K562 (cell line): ENCODE measurements at regions not wholly inside any gene's neighbourhood (a gene's known extent, or its start where the extent isn't known, plus 50 kb on each side); places are given as distances from the start of the nearest gene placed in this dataset.

ENCODE experiments used
- ATAC-seq: fragments of 200-7000 bp; cut with Tn5 transposase; 3 replicates; pipeline ENCODE4 v1.9.1; 2020; ENCODE audit warnings: moderate library complexity
- BruUV-seq: library from RNA; stranded (reverse); fragments of 400-500 nt; replicated peaks from 2 replicates; lab custom pipeline; 2021; lab: Mats Ljungman, UMichigan
- CTCF ChIA-PET: fragments of 300-600 bp; formaldehyde crosslinking; extraction: SDS; loops from one replicate; lab custom pipeline; 2021; ENCODE audit warnings: low intra/inter-chr PET ratio; lab: Yijun Ruan, JAX
- POLR2A ChIA-PET: fragments of 300-600, 350-650 bp; sonication (Branson Sonifier 250); formaldehyde crosslinking; extraction: SDS; loops from one replicate; lab custom pipeline; 2021; ENCODE audit warnings: antibody characterized with exemption, inconsistent platforms; lab: Yijun Ruan, JAX
- DNase-seq, 4 experiments: peaks; one replicate each; pipeline versions ENCODE4 v3.0.0 to v3.0.0-alpha.2; 2011 to 2018; ENCODE audit warnings: low spot score in 3 of 4, mixed read lengths in 3 of 4; ENCODE audit errors: extremely low read depth in 1 of 4
- FAIRE-seq: peaks from 2 replicates; lab custom pipeline; 2011; peaks lifted over from hg19 to GRCh38; lab: Jason Lieb, UNC
- H2AFZ ChIP-seq: 2 replicates; pipeline ENCODE4 v1.6.0; 2011; ENCODE audit warnings: low read depth, low read length, control low read depth, inconsistent platforms
- H3K27ac ChIP-seq: fragments of 200-600 bp; 3 replicates; pipeline ENCODE4 v1.8.0; 2011; ENCODE audit warnings: low read depth, mild to moderate bottlenecking, control low read depth, inconsistent platforms, low read length, moderate library complexity, mixed read lengths; ENCODE audit errors: extremely low read depth
- H3K27me3 ChIP-seq, 2 experiments: fragments of 300-600 bp in 1 of 2; 2 replicates in 1 of 2; 3 replicates in 1 of 2; pipeline versions ENCODE4 v1.6.0 to v1.8.0; 2011; ENCODE audit warnings: inconsistent platforms in 2 of 2, low read length in 2 of 2, mild to moderate bottlenecking in 1 of 2, mixed read lengths in 1 of 2, moderate library complexity in 1 of 2; ENCODE audit not compliant: control insufficient read depth in 2 of 2, insufficient read depth in 2 of 2
- H3K36me3 ChIP-seq: fragments of 300-600 bp; 3 replicates; pipeline ENCODE4 v1.8.0; 2011; ENCODE audit warnings: mild to moderate bottlenecking, low read length, inconsistent platforms; ENCODE audit not compliant: control insufficient read depth, insufficient read depth
- H3K4me1 ChIP-seq, 2 experiments: fragments of 200-600 bp in 1 of 2; replicated peaks in 1 of 2; 2 replicates in 1 of 2; 3 replicates in 1 of 2; pipeline versions ENCODE4 v1.5.1 to v1.8.0; 2011; ENCODE audit warnings: inconsistent platforms in 2 of 2, low read length in 2 of 2, mild to moderate bottlenecking in 1 of 2, mixed read lengths in 1 of 2, moderate library complexity in 1 of 2; ENCODE audit not compliant: control insufficient read depth in 2 of 2, insufficient read depth in 2 of 2
- H3K4me2 ChIP-seq: 2 replicates; pipeline ENCODE4 v1.6.1; 2011; ENCODE audit warnings: low read length, control low read depth, inconsistent platforms, mixed read lengths; ENCODE audit not compliant: insufficient read depth
- H3K4me3 ChIP-seq: fragments of 200-600 bp; sonication (generic), shearing (Covaris generic); 2 replicates; pipeline ENCODE4 v1.5.1; 2016; ENCODE audit warnings: control low read depth, inconsistent platforms
- H3K79me2 ChIP-seq: fragments of 200-600 bp; 3 replicates; pipeline ENCODE4 v1.8.0; 2011; ENCODE audit warnings: low read length, inconsistent platforms; ENCODE audit not compliant: control insufficient read depth, insufficient read depth
- H3K9ac ChIP-seq, 2 experiments: 2 replicates each; pipeline versions ENCODE4 v1.6.0 to v1.6.1; 2011; ENCODE audit warnings: low read depth in 2 of 2, low read length in 2 of 2, control low read depth in 1 of 2, inconsistent platforms in 1 of 2, mild to moderate bottlenecking in 1 of 2, mixed read lengths in 1 of 2; ENCODE audit not compliant: insufficient read depth in 1 of 2
- H3K9me1 ChIP-seq: one replicate; pipeline ENCODE4 v1.6.0; 2011; ENCODE audit warnings: inconsistent platforms, mild to moderate bottlenecking, low read length, moderate library complexity; ENCODE audit not compliant: control insufficient read depth, insufficient read depth
- H3K9me3 ChIP-seq: replicated peaks from 2 replicates; pipeline ENCODE4 v1.5.1; 2011; ENCODE audit warnings: low read depth, low read length, inconsistent platforms; ENCODE audit not compliant: control insufficient read depth, insufficient read depth
- H4K20me1 ChIP-seq: replicated peaks from 2 replicates; pipeline ENCODE4 v1.6.1; 2011; ENCODE audit warnings: low read length, inconsistent platforms, mixed read lengths; ENCODE audit not compliant: control insufficient read depth, insufficient read depth
- CTCF ChIP-seq, 3 experiments: IDR thresholded peaks in 2 of 3; conservative IDR thresholded peaks in 1 of 3; 2 replicates each; pipeline ENCODE4 v1.5.1; 2011 to 2012; ENCODE audit warnings: low read length in 3 of 3, mild to moderate bottlenecking in 3 of 3, control low read depth in 2 of 3, improper control_type of control experiment in 1 of 3, inconsistent platforms in 1 of 3, low read depth in 1 of 3, mixed read lengths in 1 of 3, moderate library complexity in 1 of 3; ENCODE audit not compliant: insufficient read depth in 2 of 3
- FOXP4 ChIP-seq: sonication (generic); formaldehyde crosslinking; IDR thresholded peaks from 2 replicates; pipeline ENCODE4 v1.8.0; 2022; ENCODE audit warnings: mild to moderate bottlenecking, missing genetic modification reagents, borderline replicate concordance
- MAFG ChIP-seq: fragments of 450-650 bp; conservative IDR thresholded peaks from 2 replicates; pipeline ENCODE4 v1.6.1; 2016; ENCODE audit warnings: missing genetic modification characterization, missing compliant biosample characterization
- MTA1 ChIP-seq: fragments of 450-650 bp; IDR thresholded peaks from 2 replicates; pipeline ENCODE4 v1.6.1; 2017; ENCODE audit warnings: borderline replicate concordance
- NFRKB ChIP-seq: fragments of 450-650 bp; IDR thresholded peaks from 2 replicates; pipeline ENCODE4 v1.6.1; 2016; ENCODE audit warnings: low read depth
- NONO ChIP-seq, 2 experiments: fragments of 200-400 bp in 1 of 2; fragments of 450-650 bp in 1 of 2; formaldehyde crosslinking in 1 of 2; IDR thresholded peaks; 2 replicates each; pipeline ENCODE4 v1.6.1; 2017; ENCODE audit warnings: low read depth in 2 of 2, mild to moderate bottlenecking in 2 of 2, moderate library complexity in 2 of 2, low read length in 1 of 2
- POLR2B ChIP-seq: fragments of 450-650 bp; IDR thresholded peaks from 2 replicates; pipeline ENCODE4 v1.6.1; 2018; ENCODE audit warnings: low read depth; ENCODE audit not compliant: partially characterized antibody
- RFX1 ChIP-seq: fragments of 450-650 bp; IDR thresholded peaks from 2 replicates; pipeline ENCODE4 v1.6.1; 2016; ENCODE audit warnings: mild to moderate bottlenecking, moderate library complexity
- SIN3B ChIP-seq: fragments of 450-650 bp; IDR thresholded peaks from 2 replicates; pipeline ENCODE4 v1.6.1; 2017; ENCODE audit warnings: low read depth, mild to moderate bottlenecking, moderate library complexity
- U2AF1 ChIP-seq: fragments of 200-400 bp; formaldehyde crosslinking; optimal IDR thresholded peaks from 2 replicates; pipeline ENCODE3; 2017; ENCODE audit warnings: mild to moderate bottlenecking, low read depth, low read length, moderate library complexity
- WGBS: fragments of 100-300 bp; shearing (Covaris generic); methylation state at CpG from one replicate; pipeline ENCODE4 v1.1.6; 2016; ENCODE audit warnings: low coverage, mixed read lengths; ENCODE audit not compliant: insufficient coverage; ENCODE audit errors: missing lambda C conversion rate; 5-methylcytosine and 5-hydroxymethylcytosine counted together
- in situ Hi-C: fragments of 300-500 bp; cut with MboI; formaldehyde crosslinking; loops from 4 replicates; pipeline ENCODE4 v1.15.0; 2018; ENCODE audit warnings: inconsistent platforms, mixed read lengths
- intact Hi-C: fragments of 100-400 bp; cut with micrococcal nuclease; formaldehyde crosslinking; loops from 2 replicates; pipeline ENCODE4 v1.14.2; 2022
- TF ChIP-seq, protein P1 (sequence below): fragments of 250-450 bp; sonication (Bioruptor Pico); IDR thresholded peaks from 2 replicates; pipeline ENCODE4 v1.6.1; 2021; ENCODE audit warnings: mild to moderate bottlenecking
- TF ChIP-seq, protein P2 (sequence below): sonication (generic); formaldehyde crosslinking; IDR thresholded peaks from 2 replicates; pipeline ENCODE4 v1.8.0; 2022; ENCODE audit warnings: mild to moderate bottlenecking, missing genetic modification reagents

- no peak for TF ChIP-seq NFRKB
- TF ChIP-seq, all 486 proteins: peak for 0
Measured at GRCh38 chr14:51457843-51458562, 193.7 kb upstream of the FRMD6 start (continued).

DNA sequence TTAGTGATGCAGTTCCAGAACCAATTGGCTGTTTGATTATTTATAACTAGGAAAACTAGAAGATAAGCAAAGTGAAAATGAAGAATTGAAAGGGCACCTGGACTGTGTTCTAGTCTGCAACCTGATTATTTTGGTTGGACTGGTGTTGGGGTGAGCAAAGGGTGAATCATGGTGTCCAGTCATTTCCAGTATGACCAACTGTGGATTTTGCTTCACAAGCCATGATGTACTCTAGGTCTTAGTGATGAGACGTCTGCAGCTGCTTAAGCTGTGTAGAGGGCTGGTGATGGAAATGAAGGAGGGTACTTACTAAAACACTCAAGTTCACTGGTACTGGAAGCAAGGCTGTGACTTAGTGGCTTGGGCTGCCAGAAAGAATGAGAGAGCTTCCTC lies 193.2 kb upstream of the FRMD6 start:
- Histone ChIP-seq H2AFZ (no peak overlapping the region), H3K9me1 (no peaks in the 10 kb centered on the region), H3K27ac (no peak overlapping the region), H3K4me1 (no peaks in the 10 kb centered on the region), H3K9ac (no peak overlapping the region), H3K36me3 (no peaks in the 10 kb centered on the region), H3K4me3 (no peak overlapping the region), H3K79me2 (no peaks in the 10 kb centered on the region), H4K20me1 (no peaks in the 10 kb centered on the region), H3K9me3 (no peaks in the 10 kb centered on the region), H3K4me2 (no peak overlapping the region), H3K27me3 (no peaks in the 10 kb centered on the region)
- no TSS peak for BruUV-seq
- DNase-seq: no peak
- 0% methylated on average over 1 of the region's 1 CpG for WGBS
- no peak for FAIRE-seq
- ATAC-seq: no peak
- ChIA-PET POLR2A (no interaction called here), CTCF (no interaction called here)
- in situ Hi-C loops: no loop called here
- intact Hi-C loops: no loop called here
- TF ChIP-seq, protein P1, sequence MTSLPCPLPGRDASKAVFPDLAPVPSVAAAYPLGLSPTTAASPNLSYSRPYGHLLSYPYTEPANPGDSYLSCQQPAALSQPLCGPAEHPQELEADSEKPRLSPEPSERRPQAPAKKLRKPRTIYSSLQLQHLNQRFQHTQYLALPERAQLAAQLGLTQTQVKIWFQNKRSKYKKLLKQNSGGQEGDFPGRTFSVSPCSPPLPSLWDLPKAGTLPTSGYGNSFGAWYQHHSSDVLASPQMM (CRISPR knock-in tag): no peak
- no peak for TF ChIP-seq NONO (IDR thresholded peaks at IDR 0.05; ENCODE audit: low read depth in 2 of 2, low read length in 1 of 2)
- no peak for TF ChIP-seq FOXP4 (CRISPR knock-in tag)
- no peak for TF ChIP-seq SIN3B
- no peak for TF ChIP-seq U2AF1
- no peak for TF ChIP-seq RFX1
- TF ChIP-seq, protein P2, sequence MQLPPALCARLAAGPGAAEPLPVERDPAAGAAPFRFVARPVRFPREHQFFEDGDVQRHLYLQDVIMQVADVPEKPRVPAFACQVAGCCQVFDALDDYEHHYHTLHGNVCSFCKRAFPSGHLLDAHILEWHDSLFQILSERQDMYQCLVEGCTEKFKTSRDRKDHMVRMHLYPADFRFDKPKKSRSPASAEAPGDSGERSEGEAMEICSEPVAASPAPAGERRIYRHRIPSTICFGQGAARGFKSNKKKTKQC (CRISPR knock-in tag): no peak
- no peak for TF ChIP-seq MAFG (tag)
- TF ChIP-seq POLR2B: no peak
- TF ChIP-seq MTA1: no peak
- no peak for TF ChIP-seq CTCF (IDR thresholded peaks at IDR 0.05 in 2 of 3, conservative IDR thresholded peaks at IDR 0.05 in 1 of 3; ENCODE audit: insufficient read depth in 2 of 3, low read depth in 1 of 3, low read length in 3 of 3)
